ENCODE measurements at regions not wholly inside any gene's neighbourhood (a gene's known extent, or its start where the extent isn't known, plus 50 kb on each side); places are given as distances from the start of the nearest gene placed in this dataset.

- TF ChIP-seq, protein P1, sequence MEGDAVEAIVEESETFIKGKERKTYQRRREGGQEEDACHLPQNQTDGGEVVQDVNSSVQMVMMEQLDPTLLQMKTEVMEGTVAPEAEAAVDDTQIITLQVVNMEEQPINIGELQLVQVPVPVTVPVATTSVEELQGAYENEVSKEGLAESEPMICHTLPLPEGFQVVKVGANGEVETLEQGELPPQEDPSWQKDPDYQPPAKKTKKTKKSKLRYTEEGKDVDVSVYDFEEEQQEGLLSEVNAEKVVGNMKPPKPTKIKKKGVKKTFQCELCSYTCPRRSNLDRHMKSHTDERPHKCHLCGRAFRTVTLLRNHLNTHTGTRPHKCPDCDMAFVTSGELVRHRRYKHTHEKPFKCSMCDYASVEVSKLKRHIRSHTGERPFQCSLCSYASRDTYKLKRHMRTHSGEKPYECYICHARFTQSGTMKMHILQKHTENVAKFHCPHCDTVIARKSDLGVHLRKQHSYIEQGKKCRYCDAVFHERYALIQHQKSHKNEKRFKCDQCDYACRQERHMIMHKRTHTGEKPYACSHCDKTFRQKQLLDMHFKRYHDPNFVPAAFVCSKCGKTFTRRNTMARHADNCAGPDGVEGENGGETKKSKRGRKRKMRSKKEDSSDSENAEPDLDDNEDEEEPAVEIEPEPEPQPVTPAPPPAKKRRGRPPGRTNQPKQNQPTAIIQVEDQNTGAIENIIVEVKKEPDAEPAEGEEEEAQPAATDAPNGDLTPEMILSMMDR (IDR thresholded peaks at IDR 0.05; ENCODE audit: insufficient read depth, low read length), result no peak
- no peak for TF ChIP-seq GABPA (IDR thresholded peaks at IDR 0.05; ENCODE audit: low read depth)
- no peak for TF ChIP-seq POLR2AphosphoS5 (IDR thresholded peaks at IDR 0.05; ENCODE audit: low read depth)
- no peak for TF ChIP-seq REST (IDR thresholded peaks at IDR 0.05; ENCODE audit: insufficient replicate concordance, low read depth)
Measured at GRCh38 chr18:65458871-65459270, 291.9 kb upstream of the CDH7 start.
